GM12875 (cell line): ENCODE measurements at regions not wholly inside any gene's neighbourhood (a gene's known extent, or its start where the extent isn't known, plus 50 kb on each side); places are given as distances from the start of the nearest gene placed in this dataset.

ENCODE experiments used
- H3K4me3 ChIP-seq: one replicate; pipeline ENCODE4 v1.5.1; 2011; ENCODE audit warnings: low read depth, low read length, control low read depth
- TF ChIP-seq, protein P1 (sequence below): IDR thresholded peaks from 2 replicates; pipeline ENCODE4 v1.5.1; 2011; ENCODE audit warnings: low read depth, mild to moderate bottlenecking, control low read depth, inconsistent platforms, low read length, moderate library complexity, borderline replicate concordance; ENCODE audit not compliant: insufficient read depth

GRCh38 chr20:57761413-57761734, 51.6 kb upstream of the PMEPA1 start:
- H3K4me3 ChIP-seq = no peak overlapping the region
- TF ChIP-seq, protein P1, sequence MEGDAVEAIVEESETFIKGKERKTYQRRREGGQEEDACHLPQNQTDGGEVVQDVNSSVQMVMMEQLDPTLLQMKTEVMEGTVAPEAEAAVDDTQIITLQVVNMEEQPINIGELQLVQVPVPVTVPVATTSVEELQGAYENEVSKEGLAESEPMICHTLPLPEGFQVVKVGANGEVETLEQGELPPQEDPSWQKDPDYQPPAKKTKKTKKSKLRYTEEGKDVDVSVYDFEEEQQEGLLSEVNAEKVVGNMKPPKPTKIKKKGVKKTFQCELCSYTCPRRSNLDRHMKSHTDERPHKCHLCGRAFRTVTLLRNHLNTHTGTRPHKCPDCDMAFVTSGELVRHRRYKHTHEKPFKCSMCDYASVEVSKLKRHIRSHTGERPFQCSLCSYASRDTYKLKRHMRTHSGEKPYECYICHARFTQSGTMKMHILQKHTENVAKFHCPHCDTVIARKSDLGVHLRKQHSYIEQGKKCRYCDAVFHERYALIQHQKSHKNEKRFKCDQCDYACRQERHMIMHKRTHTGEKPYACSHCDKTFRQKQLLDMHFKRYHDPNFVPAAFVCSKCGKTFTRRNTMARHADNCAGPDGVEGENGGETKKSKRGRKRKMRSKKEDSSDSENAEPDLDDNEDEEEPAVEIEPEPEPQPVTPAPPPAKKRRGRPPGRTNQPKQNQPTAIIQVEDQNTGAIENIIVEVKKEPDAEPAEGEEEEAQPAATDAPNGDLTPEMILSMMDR = no peak

DNA sequence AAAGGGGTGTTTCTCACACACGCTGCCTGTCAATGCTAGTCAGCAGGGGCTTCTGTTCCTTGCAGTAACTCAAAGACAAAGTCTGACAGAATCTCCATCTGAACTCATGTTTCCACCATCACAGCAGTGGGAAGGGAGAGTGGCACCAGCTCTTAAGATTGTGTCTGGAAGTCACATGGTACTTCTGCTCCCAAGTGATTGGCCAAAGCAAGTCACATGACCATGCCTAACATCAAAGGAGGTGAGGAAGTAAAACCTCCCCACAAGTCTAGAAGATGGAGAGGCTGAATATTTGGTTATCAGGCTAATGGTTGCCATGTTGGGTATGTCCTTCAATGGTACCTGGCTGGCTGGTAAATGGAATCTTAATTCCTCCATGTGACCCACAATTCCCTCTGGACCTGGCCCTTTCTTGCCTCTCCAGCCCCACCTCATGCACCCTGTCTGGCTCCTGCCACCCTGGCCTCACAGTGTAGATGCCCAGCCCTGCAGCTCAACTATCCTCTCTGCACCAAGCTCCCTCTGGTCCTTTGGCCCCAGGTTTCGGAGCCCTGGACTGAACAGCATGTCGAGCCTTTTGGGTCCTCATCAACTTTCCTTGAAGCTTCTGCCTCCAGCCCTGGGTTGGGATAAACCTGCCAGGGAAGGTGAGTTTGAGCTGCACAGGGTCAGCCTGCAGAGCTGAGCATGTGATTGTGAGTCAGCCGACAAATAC, 51.0 kb upstream of the PMEPA1 start:
- no peak overlapping the region for H3K4me3 ChIP-seq
- TF ChIP-seq, protein P1 = no peak

- TF ChIP-seq, protein P1 = no peak
- no peak overlapping the region for H3K4me3 ChIP-seq
Observed at GRCh38 chr20:57759724-57760123, 49.9 kb upstream of the PMEPA1 start.
